Pancreas (tissue), 10 donors: ENCODE measurements at regions not wholly inside any gene's neighbourhood (a gene's known extent, or its start where the extent isn't known, plus 50 kb on each side); places are given as distances from the start of the nearest gene placed in this dataset.

Source experiments
- ATAC-seq, 4 donors: fragments of 200-7000 bp; cut with Tn5 transposase; one replicate each; pipeline versions ENCODE4 v1.8.0 to v1.9.1; 2020; ENCODE audit warnings: mild to moderate bottlenecking in 4 of 4, moderate library complexity in 4 of 4
- DNase-seq, 6 donors: peaks; one replicate each; pipeline ENCODE4 v3.0.0-alpha.2; 2020
- FAIRE-seq: peaks from 2 replicates; lab custom pipeline; 2012; peaks lifted over from hg19 to GRCh38; lab: Jason Lieb, UNC
- H3K27ac ChIP-seq, 4 donors: fragments of 200-600 bp; sonication (generic); 1 replicate in 3 of 4; 2 replicates in 1 of 4; pipeline versions ENCODE4 v1.5.0 to v1.8.0; 2020
- H3K27me3 ChIP-seq, 4 donors: fragments of 200-600 bp; one replicate each; pipeline ENCODE4 v1.8.0; 2021
- H3K36me3 ChIP-seq, 3 donors: fragments of 200-600 bp; sonication (generic) in 1 of 3; one replicate each; pipeline versions ENCODE4 v1.5.0 to v1.8.0; 2020 to 2021
- H3K4me1 ChIP-seq, 3 donors: fragments of 200-600 bp; one replicate each; pipeline ENCODE4 v1.8.0; 2021
- H3K4me3 ChIP-seq, 4 donors: fragments of 200-600 bp; sonication (generic) in 2 of 4; one replicate each; pipeline versions ENCODE4 v1.5.0 to v1.8.0; 2020 to 2021
- H3K9me3 ChIP-seq, 4 donors: fragments of 200-600 bp; one replicate each; pipeline ENCODE4 v1.8.0; 2021
- WGBS, 2 donors: extraction: QIAGEN DNeasy Blood & Tissue Kit; methylation state at CpG; one replicate each; pipeline ENCODE4 v1.1.7; 2013; 5-methylcytosine and 5-hydroxymethylcytosine counted together
- intact Hi-C, 3 donors: fragments of 100-400 bp; cut with DNase I; formaldehyde crosslinking; loops; one replicate each; pipeline versions ENCODE4 v1.11.1 to v1.14.2; 2022
- TF ChIP-seq, protein P1 (sequence below), 4 donors: fragments of 200-600 bp; sonication (generic) in 3 of 4; IDR thresholded peaks; one replicate each; pipeline versions ENCODE4 v1.5.0 to v1.8.0; 2021; ENCODE audit warnings: antibody characterized with exemption in 4 of 4
- donor health status: healthy with polysubstance abuse.
- donor health status: DM: no; HTN: no; CAD: no; lungs with moderate emphysema.
- donor health status: DM: no; HTN: no; CAD: no.
- donor health status: control.
- donor health status: control.
- donor health status: Bipolar disorder and iron deficiency.
- donor health status: DM: yes; HTN: yes; CAD: no.
- donor health status: DM: no; HTN: no; CAD: no.
- donor health status: DM: no; HTN: no; CAD: no.
- donor health status: DM: yes; HTN: yes; CAD: no.

DNA sequence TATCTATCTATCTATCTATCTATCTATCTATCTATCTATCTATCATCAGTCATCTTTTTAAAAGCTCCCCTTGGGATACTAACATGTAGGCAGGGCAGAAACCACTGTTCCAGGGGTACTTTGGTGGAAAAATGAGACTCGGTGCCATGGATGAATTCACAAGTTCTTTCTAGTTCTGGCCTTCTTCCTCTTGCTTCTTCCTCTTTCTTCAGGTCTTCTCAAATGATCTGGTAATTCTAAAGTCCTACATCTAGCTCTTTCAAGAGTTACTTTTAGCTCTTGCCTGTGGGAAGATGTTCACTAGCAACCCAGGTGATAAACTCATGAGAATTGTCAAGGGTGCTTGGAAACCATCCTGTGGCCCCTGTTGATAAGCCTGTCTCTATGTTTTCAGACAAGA is 168.5 kb upstream of the TBC1D5 start:
- Histone ChIP-seq H3K4me3 (no peak overlapping the region), H3K36me3 (no peaks in the 10 kb centered on the region), H3K4me1 (no peaks in the 10 kb centered on the region), H3K9me3 (no peaks in the 10 kb centered on the region), H3K27ac (no peak overlapping the region), H3K27me3 (no peaks in the 10 kb centered on the region)
- no peak for ATAC-seq
- no peak for DNase-seq
- intact Hi-C loops, result no loop called here
- TF ChIP-seq, protein P1, sequence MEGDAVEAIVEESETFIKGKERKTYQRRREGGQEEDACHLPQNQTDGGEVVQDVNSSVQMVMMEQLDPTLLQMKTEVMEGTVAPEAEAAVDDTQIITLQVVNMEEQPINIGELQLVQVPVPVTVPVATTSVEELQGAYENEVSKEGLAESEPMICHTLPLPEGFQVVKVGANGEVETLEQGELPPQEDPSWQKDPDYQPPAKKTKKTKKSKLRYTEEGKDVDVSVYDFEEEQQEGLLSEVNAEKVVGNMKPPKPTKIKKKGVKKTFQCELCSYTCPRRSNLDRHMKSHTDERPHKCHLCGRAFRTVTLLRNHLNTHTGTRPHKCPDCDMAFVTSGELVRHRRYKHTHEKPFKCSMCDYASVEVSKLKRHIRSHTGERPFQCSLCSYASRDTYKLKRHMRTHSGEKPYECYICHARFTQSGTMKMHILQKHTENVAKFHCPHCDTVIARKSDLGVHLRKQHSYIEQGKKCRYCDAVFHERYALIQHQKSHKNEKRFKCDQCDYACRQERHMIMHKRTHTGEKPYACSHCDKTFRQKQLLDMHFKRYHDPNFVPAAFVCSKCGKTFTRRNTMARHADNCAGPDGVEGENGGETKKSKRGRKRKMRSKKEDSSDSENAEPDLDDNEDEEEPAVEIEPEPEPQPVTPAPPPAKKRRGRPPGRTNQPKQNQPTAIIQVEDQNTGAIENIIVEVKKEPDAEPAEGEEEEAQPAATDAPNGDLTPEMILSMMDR (IDR thresholded peaks at IDR 0.05), result no peak
- FAIRE-seq, result no peak
- WGBS, 2 donors, result 86 to 97% methylated on average over 1 of the region's 1 CpG

DNA sequence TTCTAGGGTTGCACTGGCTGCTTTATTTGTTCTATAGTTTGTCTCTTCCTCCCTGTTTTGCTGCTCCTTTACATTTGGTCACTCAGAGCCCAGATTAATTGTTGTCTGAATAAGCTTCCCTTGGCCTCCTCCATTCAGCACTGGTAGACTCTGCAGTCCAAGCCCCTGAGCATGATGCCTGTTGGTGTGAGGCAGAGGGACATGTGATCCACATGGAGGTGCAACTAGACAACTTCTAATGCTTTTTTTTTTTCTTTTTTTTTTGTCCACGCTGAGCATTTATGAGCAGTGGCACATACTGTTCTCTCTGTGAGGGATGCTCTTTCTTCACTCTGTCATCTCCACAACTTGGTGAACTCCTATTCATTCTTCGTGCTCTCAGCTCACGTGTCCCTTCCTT is 167.3 kb upstream of the TBC1D5 start:
- TF ChIP-seq, protein P1 (IDR thresholded peaks at IDR 0.05), result no peak
- intact Hi-C loops, result no loop called here
- Histone ChIP-seq H3K4me3 (no peak overlapping the region), H3K27me3 (no peaks in the 10 kb centered on the region), H3K4me1 (no peaks in the 10 kb centered on the region), H3K27ac (no peak overlapping the region), H3K9me3 (no peaks in the 10 kb centered on the region), H3K36me3 (no peaks in the 10 kb centered on the region)
- FAIRE-seq (no peak), ATAC-seq (no peak), DNase-seq (no peak)
- 89 to 92% methylated on average over 3 of the region's 3 CpGs for WGBS, 2 donors

DNA sequence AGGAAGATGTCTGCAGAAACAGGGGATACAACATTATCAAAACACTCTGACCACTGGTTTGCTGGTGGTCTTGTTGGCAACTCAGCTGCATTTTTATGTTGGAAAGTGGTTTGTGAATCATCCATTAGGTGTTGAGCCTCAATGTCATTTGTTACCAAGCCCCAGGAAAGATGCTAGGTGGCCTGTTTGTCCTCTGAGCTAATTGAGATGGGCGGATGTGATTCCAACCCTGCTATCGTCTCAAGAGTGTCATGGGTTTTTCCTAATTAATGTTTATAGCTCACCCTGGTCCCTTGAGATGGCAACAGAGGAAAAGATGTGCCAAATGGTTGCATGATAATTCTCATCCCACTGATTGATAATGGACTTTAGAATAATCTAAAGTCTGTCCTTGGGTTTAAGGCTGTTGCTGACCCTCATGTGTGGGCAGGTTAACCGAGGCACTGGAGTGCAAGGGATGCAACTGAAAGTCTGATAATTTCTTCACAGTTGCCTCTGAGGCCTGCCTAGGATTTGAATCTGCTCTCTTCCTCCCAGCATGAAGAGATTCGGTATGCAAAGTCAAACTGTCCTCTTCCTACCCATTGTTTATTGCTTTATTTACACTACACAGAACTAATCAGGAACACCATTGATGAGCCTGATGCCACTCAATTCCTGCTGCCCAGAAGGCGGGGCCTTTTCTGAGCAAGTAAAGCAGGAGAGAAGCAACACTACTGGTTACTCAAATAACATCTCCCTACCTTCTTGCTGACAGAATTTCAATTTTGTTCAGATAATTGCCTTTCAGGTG is 166.2 kb upstream of the TBC1D5 start:
- Histone ChIP-seq H3K27ac (no peak overlapping the region), H3K27me3 (no peaks in the 10 kb centered on the region), H3K36me3 (no peaks in the 10 kb centered on the region), H3K4me3 (no peak overlapping the region), H3K4me1 (no peaks in the 10 kb centered on the region), H3K9me3 (no peaks in the 10 kb centered on the region)
- intact Hi-C loops, result no loop called here
- DNase-seq, result no peak
- no peak for ATAC-seq
- TF ChIP-seq, protein P1 (IDR thresholded peaks at IDR 0.05), result no peak
- no peak for FAIRE-seq
- 71 to 84% methylated on average over 5 of the region's 5 CpGs for WGBS, 2 donors

GRCh38 chr3:17905996-17906395 is 163.6 kb upstream of the TBC1D5 start:
- FAIRE-seq (no peak), DNase-seq (no peak)
- 48 to 51% methylated on average over 2 of the region's 2 CpGs for WGBS, 2 donors

DNA sequence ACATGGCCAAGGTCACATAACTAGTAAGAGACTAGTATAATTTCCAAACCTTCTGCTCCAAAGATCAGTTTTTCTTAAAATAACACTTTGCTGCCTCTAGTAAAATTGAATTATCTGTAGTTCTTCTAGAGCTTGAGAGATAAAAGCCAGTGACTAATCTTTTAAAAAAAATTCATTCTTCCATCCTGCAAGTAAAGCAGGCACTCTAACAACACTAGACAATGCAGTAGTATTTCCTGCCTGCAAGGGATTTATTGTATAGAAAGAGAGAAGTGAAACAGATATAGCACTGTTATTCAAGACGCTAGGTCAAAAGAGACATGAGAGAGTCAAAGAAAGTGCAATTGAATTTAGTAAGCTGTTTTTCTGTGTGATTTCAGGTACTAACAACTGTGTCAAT is 159.5 kb upstream of the TBC1D5 start:
- DNase-seq, result no peak
- no peak overlapping the region for H3K27ac ChIP-seq
- H3K27me3 ChIP-seq, result no peaks in the 10 kb centered on the region
- ATAC-seq, result no peak
- WGBS, 2 donors, result 71 to 82% methylated on average over 1 of the region's 1 CpG
- H3K4me1 ChIP-seq, result no peaks in the 10 kb centered on the region
- no peak overlapping the region for H3K4me3 ChIP-seq
- intact Hi-C loops, result no loop called here
- no peaks in the 10 kb centered on the region for H3K9me3 ChIP-seq
- TF ChIP-seq, protein P1 (IDR thresholded peaks at IDR 0.05), result no peak
- FAIRE-seq, result no peak
- H3K36me3 ChIP-seq, result no peaks in the 10 kb centered on the region

More at GRCh38 chr3:17905996-17906395, 163.6 kb upstream of the TBC1D5 start:
- TF ChIP-seq, protein P1 (IDR thresholded peaks at IDR 0.05), result no peak
- Histone ChIP-seq H3K9me3 (no peaks in the 10 kb centered on the region), H3K4me1 (no peaks in the 10 kb centered on the region), H3K4me3 (no peak overlapping the region), H3K27me3 (no peaks in the 10 kb centered on the region), H3K27ac (no peak overlapping the region), H3K36me3 (no peaks in the 10 kb centered on the region)
- ATAC-seq, result no peak
- intact Hi-C loops, result no loop called here
